ENCODE measurements at regions not wholly inside any gene's neighbourhood (a gene's known extent, or its start where the extent isn't known, plus 50 kb on each side); places are given as distances from the start of the nearest gene placed in this dataset.

DNA sequence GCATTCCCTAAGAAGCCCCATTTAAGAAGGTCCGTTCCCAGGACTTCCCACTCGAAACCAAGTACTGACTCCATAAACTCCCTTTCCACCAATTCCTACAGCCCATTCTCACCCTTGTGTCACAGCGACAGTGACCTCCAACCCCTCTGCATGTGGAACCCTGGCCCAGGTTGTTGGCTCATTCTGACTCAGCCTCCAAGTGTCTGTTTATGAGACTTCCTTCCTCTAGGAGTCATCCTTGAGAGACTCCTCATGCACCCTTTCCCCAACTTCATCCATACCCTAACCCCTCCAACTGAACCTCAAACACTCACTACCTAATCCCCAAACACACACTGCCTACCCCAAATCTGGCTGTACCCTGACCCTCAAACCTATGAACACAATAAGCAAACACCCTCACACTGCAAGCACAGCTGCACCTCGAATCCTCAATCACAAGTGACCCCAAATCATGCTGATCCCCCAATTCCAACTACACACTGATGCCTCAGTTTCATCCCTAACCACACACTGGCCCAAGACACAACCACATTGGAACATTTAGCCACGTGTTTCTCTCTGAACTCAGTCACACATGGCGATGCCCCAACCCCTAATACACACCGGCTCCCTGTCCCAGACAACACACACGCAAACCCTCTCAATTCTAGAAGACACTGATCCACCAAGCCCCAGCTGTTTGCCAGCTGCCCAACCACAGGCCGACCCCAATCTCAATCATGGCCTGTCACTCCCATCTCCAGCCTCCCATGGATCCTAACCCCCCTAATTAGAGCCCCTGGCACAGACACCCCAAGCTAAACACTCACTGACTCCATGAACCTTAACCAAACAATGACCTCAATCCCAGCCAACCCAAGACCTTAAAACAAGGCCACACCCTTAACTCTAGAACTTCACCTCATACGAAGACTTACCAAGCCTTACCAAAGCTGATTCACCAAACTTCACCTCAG is 219.6 kb downstream of the CYP26B1 start:
- Histone ChIP-seq H3K4me3 (ENCODE audit: low read length in 2 of 2) (no peak overlapping the region), H3K36me3 (ENCODE audit: control insufficient read depth in 1 of 2, insufficient read depth in 2 of 2, low read length in 1 of 2) (no peaks in the 10 kb centered on the region), H3K27ac (ENCODE audit: low read depth in 1 of 2, low read length in 2 of 2) (no peak overlapping the region), H3K9me3 (ENCODE audit: control insufficient read depth, low read length) (no peaks in the 10 kb centered on the region), H3K4me1 (ENCODE audit: control insufficient read depth in 1 of 2, insufficient read depth in 2 of 2, low read length in 2 of 2) (no peaks in the 10 kb centered on the region), H3K27me3 (ENCODE audit: control insufficient read depth in 1 of 2, insufficient read depth in 2 of 2, low read length in 1 of 2) (no peaks in the 10 kb centered on the region)
- no peak for DNase-seq
- ATAC-seq (ENCODE audit: low FRiP score): no peak
- intact Hi-C loops (cut with DNase I): loop anchor here in 1 of 2 donors (10.0 kb wide), 1 partner anchor 383 kb away; no protein-coding TSS in a partner anchor
- WGBS, 2 donors: 96 to 98% methylated on average over 10 of the region's 10 CpGs

DNA sequence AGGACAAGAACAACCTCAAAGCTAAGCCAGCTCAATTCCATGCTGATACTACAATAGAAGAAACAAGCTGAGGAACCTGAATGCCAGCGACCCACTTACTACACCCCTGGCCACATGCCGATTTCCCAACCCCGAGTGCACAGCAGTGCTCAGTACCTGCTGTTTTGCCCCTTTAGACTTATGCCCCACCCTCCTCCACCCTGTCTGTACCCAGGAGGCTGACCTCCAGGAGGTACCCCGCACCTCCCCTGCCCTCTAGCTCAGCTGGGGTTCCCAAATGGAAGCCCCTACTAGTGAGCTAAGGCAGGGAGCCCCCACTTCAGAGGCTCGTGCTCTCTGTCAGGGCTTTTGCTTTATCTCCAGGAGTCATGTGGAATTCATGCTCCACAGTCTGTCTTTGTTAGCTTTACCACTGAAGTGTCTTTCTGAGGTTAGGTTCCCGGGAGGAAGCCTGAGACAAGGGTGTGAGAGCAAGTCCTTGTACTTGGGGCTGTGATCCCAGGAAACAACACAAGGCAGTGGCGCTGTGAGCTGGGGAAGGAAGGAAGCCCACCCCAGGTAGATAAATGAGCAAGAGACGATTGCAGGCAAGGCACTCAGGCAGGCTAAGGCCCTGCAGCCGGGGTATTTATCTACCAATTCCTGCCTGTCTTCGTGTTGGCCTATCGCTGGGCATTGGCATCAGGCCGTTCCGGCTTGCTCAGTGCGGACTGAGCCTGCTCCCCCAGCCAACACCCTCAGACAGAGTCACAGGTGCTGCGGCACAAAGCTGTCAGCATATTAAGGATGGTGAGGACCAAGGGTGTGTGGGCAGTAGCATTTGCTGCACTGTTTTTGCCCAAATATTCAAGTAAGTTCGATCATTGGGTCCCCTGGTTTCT is 220.5 kb downstream of the CYP26B1 start:
- DNase-seq (no peak), ATAC-seq (ENCODE audit: low FRiP score) (no peak)
- intact Hi-C loops (cut with DNase I): loop anchor here in 1 of 2 donors (10.0 kb wide), 1 partner anchor 382 kb away; no protein-coding TSS in a partner anchor
- no peak overlapping the region for H3K27ac ChIP-seq (ENCODE audit: low read depth in 1 of 2, low read length in 2 of 2)
- WGBS, 2 donors: 95 to 97% methylated on average over 16 of the region's 16 CpGs
- H3K36me3 ChIP-seq (ENCODE audit: control insufficient read depth in 1 of 2, insufficient read depth in 2 of 2, low read length in 1 of 2): no peaks in the 10 kb centered on the region
- no peak overlapping the region for H3K4me3 ChIP-seq (ENCODE audit: low read length in 2 of 2)
- H3K9me3 ChIP-seq (ENCODE audit: control insufficient read depth, low read length): no peaks in the 10 kb centered on the region
- no peaks in the 10 kb centered on the region for H3K4me1 ChIP-seq (ENCODE audit: control insufficient read depth in 1 of 2, insufficient read depth in 2 of 2, low read length in 2 of 2)
- H3K27me3 ChIP-seq (ENCODE audit: control insufficient read depth in 1 of 2, insufficient read depth in 2 of 2, low read length in 1 of 2): no peaks in the 10 kb centered on the region

- DNase-seq (no peak), ATAC-seq (ENCODE audit: low FRiP score) (no peak)
- no peaks in the 10 kb centered on the region for H3K9me3 ChIP-seq (ENCODE audit: control insufficient read depth, low read length)
- H3K27me3 ChIP-seq (ENCODE audit: control insufficient read depth in 1 of 2, insufficient read depth in 2 of 2, low read length in 1 of 2): no peaks in the 10 kb centered on the region
- H3K4me3 ChIP-seq (ENCODE audit: low read length in 2 of 2): no peak overlapping the region
- H3K4me1 ChIP-seq (ENCODE audit: control insufficient read depth in 1 of 2, insufficient read depth in 2 of 2, low read length in 2 of 2): no peaks in the 10 kb centered on the region
- H3K36me3 ChIP-seq (ENCODE audit: control insufficient read depth in 1 of 2, insufficient read depth in 2 of 2, low read length in 1 of 2): no peaks in the 10 kb centered on the region
- no peak overlapping the region for H3K27ac ChIP-seq (ENCODE audit: low read depth in 1 of 2, low read length in 2 of 2)
- intact Hi-C loops (cut with DNase I): loop anchor here in 1 of 2 donors (10.0 kb wide), 1 partner anchor 381 kb away; no protein-coding TSS in a partner anchor
- WGBS, 2 donors: 89 to 94% methylated on average over 9 of the region's 9 CpGs
Measured at GRCh38 chr2:71926089-71926447, 221.6 kb downstream of the CYP26B1 start.

- intact Hi-C loops (cut with DNase I): loop anchor here (2.0 to 10.0 kb wide), 2 partner anchors 225 to 381 kb away; no protein-coding TSS in a partner anchor
- DNase-seq: peak in 1 of 2 donors; percentile 72
- Histone ChIP-seq H3K9me3 (ENCODE audit: control insufficient read depth, low read length) (no peaks in the 10 kb centered on the region), H3K4me3 (ENCODE audit: low read length in 2 of 2) (no peak overlapping the region), H3K4me1 (ENCODE audit: control insufficient read depth in 1 of 2, insufficient read depth in 2 of 2, low read length in 2 of 2) (no peaks in the 10 kb centered on the region), H3K36me3 (ENCODE audit: control insufficient read depth in 1 of 2, insufficient read depth in 2 of 2, low read length in 1 of 2) (no peaks in the 10 kb centered on the region), H3K27me3 (ENCODE audit: control insufficient read depth in 1 of 2, insufficient read depth in 2 of 2, low read length in 1 of 2) (no peaks in the 10 kb centered on the region), H3K27ac (ENCODE audit: low read depth in 1 of 2, low read length in 2 of 2) (no peak overlapping the region)
- ATAC-seq (ENCODE audit: low FRiP score): no peak
- WGBS, 2 donors: 91 to 92% methylated on average over 14 of the region's 14 CpGs
Measured at GRCh38 chr2:71925268-71926088, 222.2 kb downstream of the CYP26B1 start.

GRCh38 chr2:71923887-71924533 is 223.7 kb downstream of the CYP26B1 start:
- ATAC-seq (ENCODE audit: low FRiP score) (peak; percentile 82), DNase-seq (peak in 1 of 2 donors; percentile 71)
- Histone ChIP-seq H3K9me3 (ENCODE audit: control insufficient read depth, low read length) (no peaks in the 10 kb centered on the region), H3K36me3 (ENCODE audit: control insufficient read depth in 1 of 2, insufficient read depth in 2 of 2, low read length in 1 of 2) (no peaks in the 10 kb centered on the region), H3K27me3 (ENCODE audit: control insufficient read depth in 1 of 2, insufficient read depth in 2 of 2, low read length in 1 of 2) (no peaks in the 10 kb centered on the region), H3K4me3 (ENCODE audit: low read length in 2 of 2) (no peak overlapping the region), H3K4me1 (ENCODE audit: control insufficient read depth in 1 of 2, insufficient read depth in 2 of 2, low read length in 2 of 2) (no peaks in the 10 kb centered on the region), H3K27ac (ENCODE audit: low read depth in 1 of 2, low read length in 2 of 2) (no peak overlapping the region)
- WGBS, 2 donors: 41% methylated on average over 7 of the region's 7 CpGs
- intact Hi-C loops (cut with DNase I): loop anchor here (1.0 to 10.0 kb wide), 6 partner anchors 73 to 658 kb away; no protein-coding TSS in a partner anchor

GRCh38 chr2:71923143-71923525 is 224.5 kb downstream of the CYP26B1 start:
- no peaks in the 10 kb centered on the region for H3K27me3 ChIP-seq (ENCODE audit: control insufficient read depth in 1 of 2, insufficient read depth in 2 of 2, low read length in 1 of 2)
- H3K36me3 ChIP-seq (ENCODE audit: control insufficient read depth in 1 of 2, insufficient read depth in 2 of 2, low read length in 1 of 2): no peaks in the 10 kb centered on the region
- no peaks in the 10 kb centered on the region for H3K9me3 ChIP-seq (ENCODE audit: control insufficient read depth, low read length)
- no peaks in the 10 kb centered on the region for H3K4me1 ChIP-seq (ENCODE audit: control insufficient read depth in 1 of 2, insufficient read depth in 2 of 2, low read length in 2 of 2)
- no peak overlapping the region for H3K27ac ChIP-seq (ENCODE audit: low read depth in 1 of 2, low read length in 2 of 2)
- no peak for ATAC-seq (ENCODE audit: low FRiP score)
- intact Hi-C loops (cut with DNase I): loop anchor here (5.0 to 10.0 kb wide), 4 partner anchors 74 to 659 kb away; no protein-coding TSS in a partner anchor
- H3K4me3 ChIP-seq (ENCODE audit: low read length in 2 of 2): no peak overlapping the region
- DNase-seq: no peak

DNA sequence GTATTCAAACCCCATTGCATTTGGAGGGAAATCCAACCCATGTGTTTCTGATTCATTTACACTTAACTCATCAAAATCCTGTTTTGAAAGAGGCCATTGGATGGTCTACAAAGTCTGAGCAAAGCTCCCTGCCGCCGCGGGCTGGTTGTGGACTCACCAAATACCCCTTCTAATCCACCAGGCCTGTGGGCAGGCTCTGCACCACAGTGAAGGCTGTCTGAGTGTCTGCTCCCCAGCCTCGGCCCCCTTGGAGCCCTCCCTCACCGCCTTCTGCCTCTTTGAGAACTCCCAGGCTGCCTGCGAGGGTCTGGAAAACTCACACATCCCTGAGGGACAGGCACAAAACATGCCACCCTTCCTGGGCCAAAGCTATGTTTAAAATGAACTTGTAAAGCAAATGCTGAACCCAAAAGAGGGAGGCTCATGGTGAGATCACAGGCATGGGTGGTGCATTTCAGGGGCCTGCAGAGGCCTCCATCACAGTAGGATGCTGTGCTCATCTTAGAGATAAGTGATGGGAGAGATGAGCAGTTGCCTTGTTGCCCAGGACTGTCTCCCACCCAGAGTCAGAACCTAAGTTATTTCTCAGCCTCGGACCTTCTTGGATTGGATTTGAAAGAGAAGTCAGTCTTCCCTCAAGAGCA is 225.0 kb downstream of the CYP26B1 start:
- Histone ChIP-seq H3K9me3 (ENCODE audit: control insufficient read depth, low read length) (peaks cover 2% of the 10 kb centered on the region), H3K4me3 (ENCODE audit: low read length in 2 of 2) (no peak overlapping the region), H3K27me3 (ENCODE audit: control insufficient read depth in 1 of 2, insufficient read depth in 2 of 2, low read length in 1 of 2) (no peaks in the 10 kb centered on the region), H3K36me3 (ENCODE audit: control insufficient read depth in 1 of 2, insufficient read depth in 2 of 2, low read length in 1 of 2) (no peaks in the 10 kb centered on the region), H3K4me1 (ENCODE audit: control insufficient read depth in 1 of 2, insufficient read depth in 2 of 2, low read length in 2 of 2) (no peaks in the 10 kb centered on the region), H3K27ac (ENCODE audit: low read depth in 1 of 2, low read length in 2 of 2) (no peak overlapping the region)
- intact Hi-C loops (cut with DNase I): loop anchor here (5.0 to 10.0 kb wide), 4 partner anchors 75 to 660 kb away; no protein-coding TSS in a partner anchor
- ATAC-seq (ENCODE audit: low FRiP score): no peak
- no peak for DNase-seq
- 86 to 91% methylated on average over 7 of the region's 7 CpGs for WGBS, 2 donors
